ENCODE measurements at regions not wholly inside any gene's neighbourhood (a gene's known extent, or its start where the extent isn't known, plus 50 kb on each side); places are given as distances from the start of the nearest gene placed in this dataset.

GRCh38 chr11:97850701-97851100, 1170.0 kb upstream of the CNTN5 start:
- 64% methylated on average over 1 of the region's 1 CpG for WGBS (ENCODE audit: insufficient coverage, low coverage, missing lambda C conversion rate)
- no peak for FAIRE-seq
- in situ Hi-C loops (cut with MboI) (no loop called here), intact Hi-C loops (cut with micrococcal nuclease) (no loop called here)
- ATAC-seq: no peak
- H3K4me1 ChIP-seq (replicated peaks in 1 of 2; ENCODE audit: control insufficient read depth in 2 of 2, insufficient read depth in 2 of 2, low read length in 2 of 2): no peaks in the 10 kb centered on the region; a peak in 1 of 5 replicates
- no peak overlapping the region for H3K4me2 ChIP-seq (ENCODE audit: insufficient read depth, low read length)
- no peaks in the 10 kb centered on the region for H3K36me3 ChIP-seq (ENCODE audit: control insufficient read depth, insufficient read depth, low read length)
- H3K27ac ChIP-seq (ENCODE audit: extremely low read depth, low read depth, low read length): no peak overlapping the region
- no peak overlapping the region for H3K9ac ChIP-seq (ENCODE audit: insufficient read depth in 1 of 2, low read depth in 2 of 2, low read length in 2 of 2)
- no peak overlapping the region for H3K4me3 ChIP-seq
- no peaks in the 10 kb centered on the region for H3K9me1 ChIP-seq (ENCODE audit: control insufficient read depth, insufficient read depth, low read length)
- H3K9me3 ChIP-seq (replicated peaks; ENCODE audit: control insufficient read depth, insufficient read depth, low read depth, low read length): no peaks in the 10 kb centered on the region
- H4K20me1 ChIP-seq (replicated peaks; ENCODE audit: control insufficient read depth, insufficient read depth, low read length): no peaks in the 10 kb centered on the region
- BruUV-seq (replicated peaks): no TSS peak
- ChIA-PET POLR2A (no interaction called here), CTCF (ENCODE audit: low intra/inter-chr PET ratio) (no interaction called here)
- DNase-seq (ENCODE audit: extremely low read depth in 1 of 4, low spot score in 3 of 4): no peak
- H3K27me3 ChIP-seq (ENCODE audit: control insufficient read depth in 2 of 2, insufficient read depth in 2 of 2, low read length in 2 of 2): no peaks in the 10 kb centered on the region
- no peaks in the 10 kb centered on the region for H3K79me2 ChIP-seq (ENCODE audit: control insufficient read depth, insufficient read depth, low read length)
- no peak overlapping the region for H2AFZ ChIP-seq (ENCODE audit: low read depth, low read length)
- TF ChIP-seq E2F6 (IDR thresholded peaks at IDR 0.05; ENCODE audit: borderline replicate concordance in 1 of 2, extremely low read depth in 1 of 2, insufficient read depth in 1 of 2, insufficient read length in 1 of 2, low read depth in 1 of 2, low read length in 1 of 2, poor library complexity in 1 of 2, severe bottlenecking in 1 of 2) (no peak), ZHX1 (conservative IDR thresholded peaks at IDR 0.05; ENCODE audit: low read length) (no peak), BCOR (IDR thresholded peaks at IDR 0.05) (no peak), KLF16 (IDR thresholded peaks at IDR 0.05) (no peak), KLF6 (CRISPR knock-in tag; IDR thresholded peaks at IDR 0.05; ENCODE audit: borderline replicate concordance) (no peak), ZNF263 (CRISPR knock-in tag; IDR thresholded peaks at IDR 0.05; ENCODE audit: borderline replicate concordance) (no peak), ZNF449 (CRISPR knock-in tag; IDR thresholded peaks at IDR 0.05) (no peak), ZFP1 (CRISPR knock-in tag; IDR thresholded peaks at IDR 0.05) (no peak), MNT (conservative IDR thresholded peaks at IDR 0.05) (no peak)

Data from K562 (cell line).